Gastroesophageal sphincter (tissue), 3 donors: ENCODE measurements at regions not wholly inside any gene's neighbourhood (a gene's known extent, or its start where the extent isn't known, plus 50 kb on each side); places are given as distances from the start of the nearest gene placed in this dataset.

ENCODE experiments used
- EP300 ChIP-seq: sonication (generic); formaldehyde crosslinking; IDR thresholded peaks from one replicate; pipeline ENCODE4 v1.6.1; 2017; ENCODE audit warnings: antibody characterized with exemption, mild to moderate bottlenecking
- POLR2A ChIP-seq, 2 donors: fragments of 450-650 bp; IDR thresholded peaks; one replicate each; pipeline ENCODE4 v1.6.1; 2017; ENCODE audit warnings: antibody characterized with exemption in 2 of 2, mild to moderate bottlenecking in 2 of 2, moderate library complexity in 1 of 2
- POLR2AphosphoS5 ChIP-seq: sonication (generic); formaldehyde crosslinking; IDR thresholded peaks from one replicate; pipeline ENCODE4 v1.6.1; 2017; ENCODE audit warnings: antibody characterized with exemption
- TF ChIP-seq, protein P1 (sequence below), 4 experiments: fragments of 200-600 bp in 2 of 4; fragments of 450-650 bp in 2 of 4; sonication (generic) in 1 of 4; IDR thresholded peaks; one replicate each; pipeline ENCODE4 v1.5.1; 2017 to 2019; ENCODE audit warnings: antibody characterized with exemption in 4 of 4, mild to moderate bottlenecking in 2 of 4, moderate library complexity in 2 of 4

DNA sequence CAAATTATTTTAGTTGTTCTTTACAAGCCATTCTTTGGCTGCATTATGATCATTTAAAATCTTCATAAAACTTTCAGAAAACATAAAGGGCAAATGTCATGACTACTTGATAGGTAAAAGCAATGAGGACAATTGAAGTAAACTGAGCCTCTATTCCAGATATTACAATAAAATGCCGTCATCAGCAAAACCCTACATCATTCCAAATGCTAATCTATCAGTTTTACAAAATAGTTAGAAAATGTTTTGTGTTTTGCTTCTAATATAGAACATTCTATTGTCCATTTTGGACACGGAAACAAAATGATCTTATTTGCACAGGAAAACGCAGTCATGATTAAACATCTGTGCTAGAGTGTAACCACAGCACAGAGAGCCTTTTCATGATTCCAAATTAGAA lies 1330.6 kb upstream of the ADGRL3 start:
- no peak for TF ChIP-seq POLR2A (IDR thresholded peaks at IDR 0.05)
- no peak for TF ChIP-seq EP300
- TF ChIP-seq, protein P1, sequence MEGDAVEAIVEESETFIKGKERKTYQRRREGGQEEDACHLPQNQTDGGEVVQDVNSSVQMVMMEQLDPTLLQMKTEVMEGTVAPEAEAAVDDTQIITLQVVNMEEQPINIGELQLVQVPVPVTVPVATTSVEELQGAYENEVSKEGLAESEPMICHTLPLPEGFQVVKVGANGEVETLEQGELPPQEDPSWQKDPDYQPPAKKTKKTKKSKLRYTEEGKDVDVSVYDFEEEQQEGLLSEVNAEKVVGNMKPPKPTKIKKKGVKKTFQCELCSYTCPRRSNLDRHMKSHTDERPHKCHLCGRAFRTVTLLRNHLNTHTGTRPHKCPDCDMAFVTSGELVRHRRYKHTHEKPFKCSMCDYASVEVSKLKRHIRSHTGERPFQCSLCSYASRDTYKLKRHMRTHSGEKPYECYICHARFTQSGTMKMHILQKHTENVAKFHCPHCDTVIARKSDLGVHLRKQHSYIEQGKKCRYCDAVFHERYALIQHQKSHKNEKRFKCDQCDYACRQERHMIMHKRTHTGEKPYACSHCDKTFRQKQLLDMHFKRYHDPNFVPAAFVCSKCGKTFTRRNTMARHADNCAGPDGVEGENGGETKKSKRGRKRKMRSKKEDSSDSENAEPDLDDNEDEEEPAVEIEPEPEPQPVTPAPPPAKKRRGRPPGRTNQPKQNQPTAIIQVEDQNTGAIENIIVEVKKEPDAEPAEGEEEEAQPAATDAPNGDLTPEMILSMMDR (IDR thresholded peaks at IDR 0.05): no peak
- no peak for TF ChIP-seq POLR2AphosphoS5
